Body of pancreas (tissue), 4 donors: ENCODE measurements at regions not wholly inside any gene's neighbourhood (a gene's known extent, or its start where the extent isn't known, plus 50 kb on each side); places are given as distances from the start of the nearest gene placed in this dataset.

Experiments
- ATAC-seq: fragments of 150-250 bp; one replicate; pipeline ENCODE4 v1.9.1; 2016
- DNase-seq, 4 donors: peaks; one replicate each; pipeline ENCODE4 v3.0.0-alpha.2; 2019
- H3K27ac ChIP-seq, 4 donors: fragments of 200-600 bp; sonication (generic); 1 replicate in 3 of 4; 2 replicates in 1 of 4; pipeline versions ENCODE4 v1.5.1 to v1.6.1; 2016 to 2019; ENCODE audit warnings: mild to moderate bottlenecking in 1 of 4, mixed read lengths in 1 of 4, moderate library complexity in 1 of 4
- H3K27me3 ChIP-seq, 2 donors: fragments of 200-600 bp; sonication (generic); one replicate each; pipeline ENCODE4 v1.6.0; 2016; ENCODE audit warnings: mild to moderate bottlenecking in 1 of 2
- H3K36me3 ChIP-seq, 2 donors: fragments of 200-600 bp; sonication (generic); replicated peaks in 1 of 2; 2 replicates each; pipeline ENCODE4 v1.5.1; 2016; ENCODE audit warnings: low read depth in 2 of 2; ENCODE audit not compliant: insufficient read depth in 1 of 2
- H3K4me1 ChIP-seq: fragments of 200-600 bp; sonication (generic); one replicate; pipeline ENCODE4 v1.6.0; 2016
- H3K4me3 ChIP-seq, 2 donors: fragments of 200-600 bp; sonication (generic); 1 replicate in 1 of 2; 2 replicates in 1 of 2; pipeline ENCODE4 v1.5.1; 2016 to 2019
- H3K9me3 ChIP-seq, 3 donors: fragments of 200-600 bp; sonication (generic); 1 replicate in 2 of 3; 2 replicates in 1 of 3; pipeline ENCODE4 v1.5.1; 2016
- CTCF ChIP-seq, 7 experiments: fragments of 450-650 bp in 4 of 7; fragments of 200-600 bp in 3 of 7; sonication (generic) in 3 of 7; IDR thresholded peaks; one replicate each; pipeline ENCODE4 v1.5.1; 2016 to 2019; ENCODE audit warnings: antibody characterized with exemption in 7 of 7
- POLR2A ChIP-seq, 3 donors: fragments of 450-650 bp; IDR thresholded peaks; one replicate each; pipeline ENCODE4 v1.6.1; 2016; ENCODE audit warnings: antibody characterized with exemption in 3 of 3, mild to moderate bottlenecking in 2 of 3
- WGBS, 2 donors: methylation state at CpG; one replicate each; pipeline ENCODE4 v1.1.5; 2017; 5-methylcytosine and 5-hydroxymethylcytosine counted together
- intact Hi-C: fragments of 100-400 bp; cut with DNase I; formaldehyde crosslinking; loops from one replicate; pipeline ENCODE4 v1.15.1; 2023

- intact Hi-C loops, result no loop called here
- Histone ChIP-seq H3K9me3 (no peaks in the 10 kb centered on the region), H3K27ac (no peak overlapping the region), H3K27me3 (no peaks in the 10 kb centered on the region), H3K36me3 (no peaks in the 10 kb centered on the region), H3K4me3 (no peak overlapping the region), H3K4me1 (no peaks in the 10 kb centered on the region)
- TF ChIP-seq CTCF (IDR thresholded peaks at IDR 0.05) (no peak), POLR2A (IDR thresholded peaks at IDR 0.05) (no peak)
- 15 to 16% methylated on average over 21 of the region's 21 CpGs for WGBS, 2 donors
- ATAC-seq, result no peak
- DNase-seq, result no peak
Measured at GRCh38 chr20:40806929-40807820, 118.1 kb upstream of the MAFB start.

- Histone ChIP-seq H3K27me3 (no peaks in the 10 kb centered on the region), H3K4me1 (no peaks in the 10 kb centered on the region), H3K4me3 (no peak overlapping the region), H3K36me3 (no peaks in the 10 kb centered on the region), H3K27ac (no peak overlapping the region), H3K9me3 (no peaks in the 10 kb centered on the region)
- 30 to 67% methylated on average over 1 to 2 of the region's 2 CpGs for WGBS, 2 donors
- TF ChIP-seq CTCF (IDR thresholded peaks at IDR 0.05), result no peak
- no peak for TF ChIP-seq POLR2A (IDR thresholded peaks at IDR 0.05)
- ATAC-seq (no peak), DNase-seq (no peak)
- intact Hi-C loops, result no loop called here
Measured at GRCh38 chr20:40807821-40808170, 118.8 kb upstream of the MAFB start.

GRCh38 chr20:40808936-40809335, 119.9 kb upstream of the MAFB start:
- TF ChIP-seq CTCF (IDR thresholded peaks at IDR 0.05) (no peak), POLR2A (IDR thresholded peaks at IDR 0.05) (no peak)
- DNase-seq, result no peak

GRCh38 chr20:40809361-40809760, 120.3 kb upstream of the MAFB start:
- intact Hi-C loops, result no loop called here
- H3K27me3 ChIP-seq, result no peaks in the 10 kb centered on the region
- no peaks in the 10 kb centered on the region for H3K4me1 ChIP-seq
- no peaks in the 10 kb centered on the region for H3K36me3 ChIP-seq
- WGBS, 2 donors, result 83 to 91% methylated on average over 5 of the region's 5 CpGs
- H3K4me3 ChIP-seq, result no peak overlapping the region
- no peaks in the 10 kb centered on the region for H3K9me3 ChIP-seq
- no peak for TF ChIP-seq CTCF (IDR thresholded peaks at IDR 0.05)
- ATAC-seq (no peak), DNase-seq (no peak)
- no peak overlapping the region for H3K27ac ChIP-seq

More at GRCh38 chr20:40808936-40809335, 119.9 kb upstream of the MAFB start:
- Histone ChIP-seq H3K9me3 (no peaks in the 10 kb centered on the region), H3K36me3 (no peaks in the 10 kb centered on the region), H3K4me3 (no peak overlapping the region), H3K4me1 (no peaks in the 10 kb centered on the region), H3K27ac (no peak overlapping the region), H3K27me3 (no peaks in the 10 kb centered on the region)
- intact Hi-C loops, result no loop called here
- ATAC-seq, result no peak
- WGBS, 2 donors, result 52 to 78% methylated on average over 6 of the region's 6 CpGs
